NCI-H2029 (cell line): ENCODE measurements at regions not wholly inside any gene's neighbourhood (a gene's known extent, or its start where the extent isn't known, plus 50 kb on each side); places are given as distances from the start of the nearest gene placed in this dataset.
"Not testable (repeated sequence)": the region's sequence is repeated elsewhere in the genome, so short reads cannot be mapped to it uniquely, and the experiment has no call there.

Experiments used
- DNase-seq: peaks from one replicate; lab custom pipeline; 2025; lab: John Stamatoyannopoulos, UW

DNA sequence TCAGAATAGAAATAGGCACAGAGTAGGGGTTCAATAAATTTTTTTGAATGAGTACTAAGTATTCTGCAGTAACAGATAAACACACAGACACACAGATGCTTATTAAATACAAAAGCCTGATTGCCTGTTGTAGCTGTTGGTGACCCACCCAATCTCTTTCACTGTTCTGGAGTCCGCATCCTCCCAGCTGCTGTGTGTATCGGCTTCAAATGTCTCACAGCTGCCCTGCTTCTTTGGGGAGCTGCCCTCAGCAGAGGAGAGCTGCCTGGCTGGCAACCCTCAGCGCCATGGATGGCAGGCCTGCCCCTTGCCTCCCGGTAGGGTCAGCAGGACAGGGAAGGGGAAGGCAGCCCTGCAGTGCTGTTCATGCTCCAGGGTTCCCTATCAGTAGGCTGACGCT, 50.5 kb upstream of the PRNP start:
- DNase-seq: no peak

DNA sequence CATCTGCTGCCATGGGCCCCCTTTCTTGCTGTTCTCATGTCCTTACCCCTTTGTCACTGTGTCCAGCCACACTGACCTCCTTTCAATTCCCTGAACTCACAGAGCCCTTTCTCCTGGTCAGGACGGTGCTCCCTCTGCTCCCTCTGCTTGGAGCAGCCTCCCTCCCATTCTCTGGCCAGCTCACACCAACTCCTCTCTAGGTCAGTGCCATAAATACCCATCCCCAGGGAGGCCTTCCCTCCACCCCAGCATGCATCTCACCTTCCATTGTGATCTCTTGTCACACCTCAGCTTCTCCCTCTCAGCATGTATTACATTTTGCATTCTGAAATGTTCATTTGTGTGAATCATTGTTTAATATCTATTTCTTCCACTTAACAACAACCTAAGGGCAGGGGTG, 50.9 kb upstream of the PRNP start:
- DNase-seq: no peak

DNA sequence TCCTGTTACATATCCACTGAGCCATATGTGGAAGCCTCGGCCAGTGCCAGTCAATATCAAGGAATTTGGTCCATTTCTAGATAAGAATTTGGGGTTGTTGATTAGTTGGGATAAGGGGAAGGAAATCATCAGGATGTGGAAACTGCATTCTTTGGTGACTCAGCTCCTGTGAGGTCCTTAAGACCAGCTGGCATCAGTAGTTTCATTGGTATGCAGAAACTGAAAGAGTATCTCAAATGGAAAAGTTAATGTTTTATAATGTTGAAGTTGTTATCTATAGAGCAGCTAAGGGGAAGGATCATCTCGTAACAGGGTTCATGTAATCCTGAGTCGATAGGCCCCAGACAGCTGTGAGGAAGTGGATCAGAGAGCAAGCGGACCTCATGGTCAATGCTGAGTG, 52.5 kb upstream of the PRNP start:
- DNase-seq: no peak

- no peak for DNase-seq
These were observed 52.9 kb upstream of the PRNP start for GRCh38 chr20:4633379-4633778.

DNA sequence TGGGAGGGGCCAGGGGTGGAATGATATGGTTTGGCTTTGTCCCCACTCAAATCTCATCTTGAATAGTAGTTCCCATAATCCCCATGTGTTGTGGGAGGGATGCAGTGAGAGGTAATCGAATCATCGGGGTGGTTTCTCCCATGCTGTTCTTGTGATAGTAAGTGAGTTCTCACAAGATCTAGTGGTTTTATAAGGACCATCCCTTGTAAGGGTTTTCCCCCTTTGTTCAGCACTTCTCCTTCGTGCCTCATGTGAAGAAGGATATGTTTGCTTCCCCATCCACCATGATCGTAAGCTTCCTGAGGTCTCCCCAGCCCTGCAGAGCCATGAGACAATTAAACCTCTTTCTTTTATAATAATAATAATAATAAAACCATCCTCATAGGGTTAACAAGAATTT, 53.4 kb upstream of the PRNP start:
- no peak for DNase-seq

DNA sequence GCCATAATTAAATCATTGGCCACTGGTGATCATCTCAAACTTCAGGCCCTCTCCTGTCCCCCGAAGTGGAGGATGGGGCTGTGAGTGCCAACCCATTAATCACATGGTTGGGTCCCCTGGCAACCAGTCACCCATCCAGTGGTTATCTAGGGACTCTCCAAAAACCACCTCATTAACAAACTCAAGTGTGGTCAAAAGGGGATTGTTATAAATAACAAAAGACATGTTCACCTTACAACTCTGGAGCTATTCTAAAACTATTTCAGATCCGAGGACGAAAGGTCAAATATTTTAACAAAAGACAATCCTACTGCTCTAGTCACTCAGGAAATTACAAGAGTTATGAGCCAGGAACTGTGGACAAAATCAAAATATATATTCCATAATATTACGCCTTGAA, 60.0 kb upstream of the PRNP start:
- no peak for DNase-seq

GRCh38 chr20:4625687-4626086, 60.6 kb upstream of the PRNP start:
- DNase-seq: no peak

DNA sequence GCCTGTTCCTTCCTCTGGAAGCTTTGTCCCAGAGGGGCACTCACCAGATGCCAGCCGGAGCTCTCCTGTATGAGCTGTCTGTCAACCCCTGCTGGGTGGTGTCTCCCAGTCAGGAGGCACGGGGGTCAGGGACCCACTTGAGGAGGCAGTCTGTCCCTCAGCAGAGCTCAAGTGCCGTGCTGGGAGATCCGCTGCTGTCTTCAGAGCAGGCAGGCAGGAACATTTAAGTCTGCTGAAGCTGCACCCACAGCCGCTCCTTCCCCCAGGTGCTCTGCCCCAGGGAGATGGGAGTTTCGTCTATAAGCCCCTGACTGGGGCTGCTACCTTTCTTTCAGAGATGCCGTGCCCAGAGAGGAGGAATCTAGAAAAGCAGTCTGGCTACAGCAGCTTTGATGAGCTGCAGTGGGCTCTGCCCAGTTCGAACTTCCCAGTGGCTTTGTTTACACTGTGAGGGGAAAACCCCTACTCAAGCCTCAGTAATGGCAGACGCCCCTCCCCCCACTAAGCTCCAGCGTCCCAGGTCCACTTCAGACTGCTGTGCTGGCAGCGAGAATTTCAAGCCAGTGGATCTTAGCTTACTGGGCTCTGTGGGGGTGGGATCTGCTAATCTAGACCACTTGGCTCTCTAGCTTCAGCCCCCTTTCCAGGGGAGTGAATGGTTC, 61.5 kb upstream of the PRNP start:
- DNase-seq: not testable (repeated sequence)

- not testable (repeated sequence) for DNase-seq
These were observed 67.1 kb upstream of the PRNP start for GRCh38 chr20:4619144-4619543.

- DNase-seq: no peak
These were observed 68.8 kb upstream of the PRNP start for GRCh38 chr20:4617484-4617883.

- no peak for DNase-seq
These were observed 69.2 kb upstream of the PRNP start for GRCh38 chr20:4617019-4617418.

DNA sequence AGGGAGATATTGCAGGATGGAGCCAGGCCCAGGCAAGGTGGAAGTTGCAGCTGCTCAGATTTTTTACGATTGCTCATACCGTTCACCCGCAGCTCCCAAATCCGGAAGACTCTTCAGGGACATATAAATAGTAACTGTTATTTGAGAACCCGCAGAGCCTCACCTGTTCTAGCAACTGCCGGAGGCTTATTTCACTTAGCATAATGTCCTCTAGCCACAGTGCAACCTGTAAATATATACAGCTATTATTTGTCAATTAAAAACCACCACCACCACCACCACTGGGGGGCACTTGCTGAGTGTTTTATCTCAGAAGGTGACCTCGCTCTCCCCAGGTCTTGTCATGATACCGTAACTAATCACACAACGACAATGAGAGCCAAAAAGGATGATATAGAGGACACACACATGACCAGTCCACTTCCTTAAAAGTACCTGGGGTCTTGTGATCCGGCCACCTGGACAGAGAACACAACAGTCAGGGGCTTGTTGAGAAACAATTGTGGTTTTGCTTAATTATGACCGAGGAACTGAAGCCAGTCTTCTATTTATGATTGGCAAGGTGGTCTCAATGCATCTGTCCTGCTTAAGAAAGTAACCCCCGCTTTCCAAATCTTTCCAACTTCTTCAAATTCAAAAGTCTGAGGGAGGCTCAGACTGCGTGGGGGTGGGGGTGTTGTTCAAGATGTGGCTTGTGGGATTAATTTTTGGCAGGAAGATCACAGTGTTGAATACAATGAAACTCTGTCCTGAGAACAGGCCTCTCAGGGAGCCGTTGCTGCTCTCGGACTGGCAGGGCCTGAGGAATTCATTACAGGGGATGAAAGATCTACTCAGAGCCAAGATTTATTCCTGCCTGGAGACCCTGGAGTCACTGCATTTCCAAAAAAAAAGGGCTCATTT, 72.3 kb upstream of the PRNP start:
- DNase-seq: peak; percentile 13

- DNase-seq: no peak
These were observed 73.1 kb upstream of the PRNP start for GRCh38 chr20:4613184-4613583.

- no peak for DNase-seq
These were observed 75.4 kb upstream of the PRNP start for GRCh38 chr20:4610871-4611270.

DNA sequence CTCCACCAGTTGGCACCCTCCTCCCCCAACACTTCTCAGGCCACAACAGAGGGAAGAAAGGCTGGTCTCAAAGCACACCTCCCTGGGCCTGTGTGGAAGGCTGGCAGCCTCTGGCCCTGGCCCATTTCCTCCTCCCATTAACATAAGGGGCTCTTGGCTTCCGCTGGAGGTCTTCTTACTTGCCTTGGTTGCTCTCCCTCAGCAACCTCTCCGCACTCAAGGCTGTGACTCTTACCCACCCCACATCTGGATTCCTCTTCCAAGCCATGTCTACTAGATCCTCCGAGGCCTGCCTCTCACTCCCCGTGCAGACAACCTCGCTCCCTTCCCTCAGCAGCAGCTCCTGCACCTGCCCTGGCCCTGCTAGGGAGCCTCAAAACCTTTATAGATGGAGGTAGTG, 76.7 kb upstream of the PRNP start:
- no peak for DNase-seq

- no peak for DNase-seq
These were observed 77.4 kb upstream of the PRNP start for GRCh38 chr20:4608861-4609260.

GRCh38 chr20:4607287-4607713, 79.0 kb upstream of the PRNP start:
- peak; percentile 7 for DNase-seq

- no peak for DNase-seq
These were observed 80.2 kb upstream of the PRNP start for GRCh38 chr20:4606051-4606450.

DNA sequence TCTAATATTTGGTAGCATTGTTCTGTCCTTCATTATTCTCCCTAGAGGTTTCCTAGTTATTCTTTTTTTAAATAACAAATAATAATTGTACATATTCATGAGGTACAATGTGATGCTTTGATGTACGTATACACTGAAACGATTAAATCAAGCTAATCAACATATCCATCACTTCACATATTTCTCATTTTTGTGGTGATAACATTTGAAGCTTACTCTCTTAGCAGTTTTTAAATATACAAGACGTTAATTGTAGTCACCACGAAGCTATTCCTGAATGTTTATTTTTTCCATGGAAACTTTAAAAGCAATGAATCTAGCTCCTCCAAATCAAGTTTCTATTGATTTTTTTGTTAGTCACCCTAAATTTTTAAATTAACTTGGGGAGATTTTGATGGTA, 81.1 kb upstream of the PRNP start:
- no peak for DNase-seq

GRCh38 chr20:4604580-4604979, 81.7 kb upstream of the PRNP start:
- no peak for DNase-seq

DNA sequence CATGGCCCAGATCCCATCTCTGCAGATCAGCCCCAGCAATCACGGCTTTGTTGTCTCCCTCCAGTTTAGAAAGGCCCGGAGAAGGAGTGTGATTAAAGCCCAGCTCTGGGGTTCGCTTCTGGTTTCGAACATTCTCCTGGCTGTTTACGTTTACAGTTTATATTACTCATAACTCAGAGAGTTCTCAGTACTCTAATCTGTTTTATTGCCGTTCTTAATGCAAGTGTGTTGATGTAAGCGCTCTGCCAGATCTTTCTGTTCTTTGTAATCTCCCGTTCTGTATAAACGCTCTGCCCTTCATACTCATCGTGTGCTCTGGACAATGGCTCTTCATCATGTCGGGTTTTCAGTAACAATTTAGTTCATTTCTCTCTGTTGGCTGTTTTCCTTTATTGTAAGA, 82.5 kb upstream of the PRNP start:
- DNase-seq: no peak

GRCh38 chr20:4602297-4602631, 84.0 kb upstream of the PRNP start:
- no peak for DNase-seq

DNA sequence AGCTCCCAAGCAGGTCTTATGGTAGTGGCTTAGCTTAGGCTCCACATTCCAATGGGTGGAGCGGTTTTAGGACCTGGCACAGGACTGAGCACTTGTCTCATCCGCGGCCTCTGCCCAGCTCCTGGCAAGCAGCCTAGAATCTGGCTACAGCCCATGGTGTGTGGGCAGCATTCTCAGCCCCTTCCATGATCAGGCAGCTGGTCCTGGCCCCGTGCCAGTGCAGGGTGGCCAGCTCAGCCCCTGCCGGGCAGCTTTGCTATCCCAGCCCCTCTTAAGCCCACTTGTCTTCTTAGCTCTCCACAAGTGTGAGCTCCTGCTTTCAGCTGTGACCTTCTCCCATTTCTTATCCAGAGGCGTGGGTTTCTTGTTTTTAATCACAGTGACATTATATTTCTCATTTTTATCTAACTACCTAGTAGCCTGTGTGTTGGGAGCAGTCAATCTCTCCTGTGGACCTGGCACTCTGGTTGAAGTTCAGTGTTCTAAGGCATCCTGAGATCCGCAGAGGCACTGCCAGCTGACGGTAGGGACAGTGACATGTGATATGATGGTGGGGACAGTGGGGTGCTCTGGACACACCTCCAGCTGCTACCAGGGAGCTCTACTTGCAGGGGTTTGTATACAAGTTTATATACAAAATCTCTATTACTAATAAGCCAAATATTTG, 84.5 kb upstream of the PRNP start:
- DNase-seq: peak; percentile 74
